ENCODE measurements at regions not wholly inside any gene's neighbourhood (a gene's known extent, or its start where the extent isn't known, plus 50 kb on each side); places are given as distances from the start of the nearest gene placed in this dataset.

GRCh38 chr12:126171937-126172559 lies 1106.8 kb downstream of the AACS start:
- Histone ChIP-seq H3K4me1 (no peaks in the 10 kb centered on the region), H3K4me3 (no peak overlapping the region), H3K27me3 (no peaks in the 10 kb centered on the region), H3K36me3 (no peaks in the 10 kb centered on the region), H3K27ac (no peak overlapping the region), H3K9me3 (no peaks in the 10 kb centered on the region)
- TF ChIP-seq, protein P1, sequence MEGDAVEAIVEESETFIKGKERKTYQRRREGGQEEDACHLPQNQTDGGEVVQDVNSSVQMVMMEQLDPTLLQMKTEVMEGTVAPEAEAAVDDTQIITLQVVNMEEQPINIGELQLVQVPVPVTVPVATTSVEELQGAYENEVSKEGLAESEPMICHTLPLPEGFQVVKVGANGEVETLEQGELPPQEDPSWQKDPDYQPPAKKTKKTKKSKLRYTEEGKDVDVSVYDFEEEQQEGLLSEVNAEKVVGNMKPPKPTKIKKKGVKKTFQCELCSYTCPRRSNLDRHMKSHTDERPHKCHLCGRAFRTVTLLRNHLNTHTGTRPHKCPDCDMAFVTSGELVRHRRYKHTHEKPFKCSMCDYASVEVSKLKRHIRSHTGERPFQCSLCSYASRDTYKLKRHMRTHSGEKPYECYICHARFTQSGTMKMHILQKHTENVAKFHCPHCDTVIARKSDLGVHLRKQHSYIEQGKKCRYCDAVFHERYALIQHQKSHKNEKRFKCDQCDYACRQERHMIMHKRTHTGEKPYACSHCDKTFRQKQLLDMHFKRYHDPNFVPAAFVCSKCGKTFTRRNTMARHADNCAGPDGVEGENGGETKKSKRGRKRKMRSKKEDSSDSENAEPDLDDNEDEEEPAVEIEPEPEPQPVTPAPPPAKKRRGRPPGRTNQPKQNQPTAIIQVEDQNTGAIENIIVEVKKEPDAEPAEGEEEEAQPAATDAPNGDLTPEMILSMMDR (IDR thresholded peaks at IDR 0.05): no peak
- DNase-seq: no peak
- intact Hi-C loops (cut with DNase I): no loop called here
- ATAC-seq: no peak

DNA sequence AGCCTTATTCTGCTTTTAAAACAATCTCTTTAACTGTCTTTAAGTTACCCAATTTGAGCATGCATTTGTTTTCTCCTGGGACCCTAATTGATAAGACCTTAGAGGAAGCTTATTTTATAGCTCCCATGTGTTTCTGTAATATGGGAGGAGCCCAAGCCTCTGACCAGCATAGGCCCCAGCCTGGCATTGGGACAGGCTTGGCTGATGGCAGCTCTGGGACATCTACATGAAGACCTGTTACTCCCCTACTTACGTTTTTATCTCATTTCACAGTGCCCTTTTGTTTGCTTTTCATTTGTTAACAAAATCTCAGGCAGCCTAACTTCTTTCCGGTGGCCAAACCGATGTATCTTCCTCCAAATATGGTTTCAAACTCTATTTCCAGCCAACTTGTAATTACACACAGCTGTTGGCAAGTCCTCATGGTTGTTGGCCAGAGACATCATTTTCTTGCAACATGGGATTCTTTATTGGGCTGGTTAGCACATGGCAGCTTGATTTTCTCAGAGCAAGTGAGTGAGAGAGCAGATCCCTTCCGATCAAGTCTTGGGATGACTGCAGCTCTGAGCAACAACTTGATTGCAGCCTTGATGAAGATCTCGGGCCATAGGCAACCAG lies 1117.5 kb downstream of the AACS start:
- Histone ChIP-seq H3K4me1 (no peaks in the 10 kb centered on the region), H3K4me3 (no peak overlapping the region), H3K27ac (no peak overlapping the region), H3K36me3 (no peaks in the 10 kb centered on the region), H3K27me3 (no peaks in the 10 kb centered on the region), H3K9me3 (no peaks in the 10 kb centered on the region)
- intact Hi-C loops (cut with DNase I): no loop called here
- DNase-seq: no peak
- no peak for ATAC-seq
- TF ChIP-seq, protein P1 (IDR thresholded peaks at IDR 0.05): no peak

DNA sequence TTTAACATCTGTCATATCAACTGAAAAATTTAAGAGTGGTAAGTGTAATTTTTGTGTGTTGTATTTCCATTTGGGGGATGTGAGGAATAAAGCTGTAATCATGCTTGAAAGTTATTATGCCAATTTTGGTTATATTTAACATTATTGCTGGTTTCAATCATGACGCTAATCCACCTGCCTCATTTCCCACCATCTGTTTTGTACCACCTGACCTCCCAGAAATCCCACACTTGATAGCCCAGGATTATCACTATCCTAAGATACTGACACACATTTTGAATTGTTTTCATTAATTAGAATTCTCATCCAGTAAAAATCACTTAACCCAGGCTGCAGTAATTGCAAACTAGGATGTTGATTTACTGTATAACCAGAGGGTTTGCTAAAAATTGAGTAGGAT lies 1119.8 kb downstream of the AACS start:
- Histone ChIP-seq H3K36me3 (no peaks in the 10 kb centered on the region), H3K9me3 (no peaks in the 10 kb centered on the region), H3K27me3 (peaks cover 5% of the 10 kb centered on the region), H3K27ac (no peak overlapping the region), H3K4me1 (no peaks in the 10 kb centered on the region), H3K4me3 (no peak overlapping the region)
- intact Hi-C loops (cut with DNase I): no loop called here
- no peak for ATAC-seq
- DNase-seq: no peak
- TF ChIP-seq, protein P1 (IDR thresholded peaks at IDR 0.05): no peak

- H3K9me3 ChIP-seq: no peaks in the 10 kb centered on the region
- ATAC-seq (no peak), DNase-seq (no peak)
- no peaks in the 10 kb centered on the region for H3K4me1 ChIP-seq
- intact Hi-C loops (cut with DNase I): no loop called here
- peaks cover 24% of the 10 kb centered on the region for H3K27me3 ChIP-seq
- no peak overlapping the region for H3K4me3 ChIP-seq
- no peak overlapping the region for H3K27ac ChIP-seq
- no peaks in the 10 kb centered on the region for H3K36me3 ChIP-seq
- TF ChIP-seq, protein P1 (IDR thresholded peaks at IDR 0.05): no peak
These were observed 1124.6 kb downstream of the AACS start for GRCh38 chr12:126189856-126190255.

GRCh38 chr12:126191031-126191891 lies 1126.0 kb downstream of the AACS start:
- H3K27ac ChIP-seq: no peak overlapping the region
- H3K4me3 ChIP-seq: no peak overlapping the region
- intact Hi-C loops (cut with DNase I): no loop called here
- TF ChIP-seq, protein P1 (IDR thresholded peaks at IDR 0.05): no peak
- no peaks in the 10 kb centered on the region for H3K36me3 ChIP-seq
- ATAC-seq: peak; percentile 48
- no peaks in the 10 kb centered on the region for H3K9me3 ChIP-seq
- H3K27me3 ChIP-seq: peaks cover 24% of the 10 kb centered on the region
- H3K4me1 ChIP-seq: no peaks in the 10 kb centered on the region
- DNase-seq: no peak

All from upper lobe of right lung (tissue), 1 donor.